Neural cell (in vitro differentiated cells): ENCODE measurements at regions not wholly inside any gene's neighbourhood (a gene's known extent, or its start where the extent isn't known, plus 50 kb on each side); places are given as distances from the start of the nearest gene placed in this dataset.

Source experiments
- EP300 ChIP-seq: fragments of 450-650 bp; conservative IDR thresholded peaks from 2 replicates; pipeline ENCODE4 v1.6.1; 2014; ENCODE audit warnings: antibody characterized with exemption, mild to moderate bottlenecking, moderate library complexity; ENCODE audit not compliant: poor library complexity, severe bottlenecking
- EZH2 ChIP-seq: fragments of 200-600, 300-800 bp; shearing (Covaris generic), sonication (generic); IDR thresholded peaks from 2 replicates; pipeline ENCODE4 v1.6.1; 2014; ENCODE audit warnings: antibody characterized with exemption, low read length, borderline replicate concordance, mild to moderate bottlenecking; ENCODE audit not compliant: insufficient read depth, poor library complexity, severe bottlenecking
- POLR2AphosphoS5 ChIP-seq: IDR thresholded peaks from 2 replicates; pipeline ENCODE4 v1.6.1; 2012
- RAD21 ChIP-seq: fragments of 450-650 bp; conservative IDR thresholded peaks from 2 replicates; pipeline ENCODE4 v1.6.1; 2014; ENCODE audit warnings: antibody characterized with exemption, mild to moderate bottlenecking, moderate library complexity
- REST ChIP-seq: IDR thresholded peaks from 2 replicates; pipeline ENCODE4 v1.6.1; 2012; ENCODE audit warnings: borderline replicate concordance
- TAF1 ChIP-seq: IDR thresholded peaks from 2 replicates; pipeline ENCODE4 v1.6.1; 2012; ENCODE audit warnings: low read depth
- TF ChIP-seq, protein P1 (sequence below): fragments of 450-650 bp; IDR thresholded peaks from 2 replicates; pipeline ENCODE4 v1.5.1; 2014; ENCODE audit warnings: antibody characterized with exemption, mild to moderate bottlenecking, moderate library complexity; ENCODE audit not compliant: poor library complexity, severe bottlenecking

GRCh38 chr4:147009875-147010274, 64.2 kb upstream of the TTC29 start:
- TF ChIP-seq, protein P1, sequence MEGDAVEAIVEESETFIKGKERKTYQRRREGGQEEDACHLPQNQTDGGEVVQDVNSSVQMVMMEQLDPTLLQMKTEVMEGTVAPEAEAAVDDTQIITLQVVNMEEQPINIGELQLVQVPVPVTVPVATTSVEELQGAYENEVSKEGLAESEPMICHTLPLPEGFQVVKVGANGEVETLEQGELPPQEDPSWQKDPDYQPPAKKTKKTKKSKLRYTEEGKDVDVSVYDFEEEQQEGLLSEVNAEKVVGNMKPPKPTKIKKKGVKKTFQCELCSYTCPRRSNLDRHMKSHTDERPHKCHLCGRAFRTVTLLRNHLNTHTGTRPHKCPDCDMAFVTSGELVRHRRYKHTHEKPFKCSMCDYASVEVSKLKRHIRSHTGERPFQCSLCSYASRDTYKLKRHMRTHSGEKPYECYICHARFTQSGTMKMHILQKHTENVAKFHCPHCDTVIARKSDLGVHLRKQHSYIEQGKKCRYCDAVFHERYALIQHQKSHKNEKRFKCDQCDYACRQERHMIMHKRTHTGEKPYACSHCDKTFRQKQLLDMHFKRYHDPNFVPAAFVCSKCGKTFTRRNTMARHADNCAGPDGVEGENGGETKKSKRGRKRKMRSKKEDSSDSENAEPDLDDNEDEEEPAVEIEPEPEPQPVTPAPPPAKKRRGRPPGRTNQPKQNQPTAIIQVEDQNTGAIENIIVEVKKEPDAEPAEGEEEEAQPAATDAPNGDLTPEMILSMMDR, result no peak
- TF ChIP-seq EP300 (no peak), EZH2 (no peak), TAF1 (no peak), REST (no peak), RAD21 (no peak), POLR2AphosphoS5 (no peak)
